GM12872 (cell line): ENCODE measurements at regions not wholly inside any gene's neighbourhood (a gene's known extent, or its start where the extent isn't known, plus 50 kb on each side); places are given as distances from the start of the nearest gene placed in this dataset.

Experiments used
- TF ChIP-seq, protein P1 (sequence below): IDR thresholded peaks from 3 replicates; pipeline ENCODE4 v1.5.1; 2011; ENCODE audit warnings: low read depth, mild to moderate bottlenecking, low read length, moderate library complexity; ENCODE audit not compliant: insufficient read depth

DNA sequence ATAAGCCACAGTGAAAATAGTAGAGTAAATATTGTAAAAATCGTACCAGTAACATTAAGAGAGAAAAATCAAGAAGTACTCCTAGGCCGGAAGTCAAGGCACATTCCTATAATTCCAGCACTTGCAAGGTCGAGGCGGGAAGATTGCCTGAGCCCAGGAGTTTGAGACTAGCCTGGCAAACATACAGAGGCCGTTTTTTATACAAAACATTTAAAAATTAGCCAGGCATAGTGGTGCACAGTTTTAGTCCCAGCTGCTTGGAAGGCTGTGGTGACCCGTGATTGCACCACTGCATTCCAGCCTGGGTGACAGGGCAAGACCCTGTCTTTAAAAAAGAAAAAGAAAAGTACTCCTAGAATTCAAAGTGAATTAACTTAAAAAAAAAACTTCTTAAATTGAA, 341.8 kb downstream of the C12orf50 start:
- TF ChIP-seq, protein P1, sequence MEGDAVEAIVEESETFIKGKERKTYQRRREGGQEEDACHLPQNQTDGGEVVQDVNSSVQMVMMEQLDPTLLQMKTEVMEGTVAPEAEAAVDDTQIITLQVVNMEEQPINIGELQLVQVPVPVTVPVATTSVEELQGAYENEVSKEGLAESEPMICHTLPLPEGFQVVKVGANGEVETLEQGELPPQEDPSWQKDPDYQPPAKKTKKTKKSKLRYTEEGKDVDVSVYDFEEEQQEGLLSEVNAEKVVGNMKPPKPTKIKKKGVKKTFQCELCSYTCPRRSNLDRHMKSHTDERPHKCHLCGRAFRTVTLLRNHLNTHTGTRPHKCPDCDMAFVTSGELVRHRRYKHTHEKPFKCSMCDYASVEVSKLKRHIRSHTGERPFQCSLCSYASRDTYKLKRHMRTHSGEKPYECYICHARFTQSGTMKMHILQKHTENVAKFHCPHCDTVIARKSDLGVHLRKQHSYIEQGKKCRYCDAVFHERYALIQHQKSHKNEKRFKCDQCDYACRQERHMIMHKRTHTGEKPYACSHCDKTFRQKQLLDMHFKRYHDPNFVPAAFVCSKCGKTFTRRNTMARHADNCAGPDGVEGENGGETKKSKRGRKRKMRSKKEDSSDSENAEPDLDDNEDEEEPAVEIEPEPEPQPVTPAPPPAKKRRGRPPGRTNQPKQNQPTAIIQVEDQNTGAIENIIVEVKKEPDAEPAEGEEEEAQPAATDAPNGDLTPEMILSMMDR = no peak

DNA sequence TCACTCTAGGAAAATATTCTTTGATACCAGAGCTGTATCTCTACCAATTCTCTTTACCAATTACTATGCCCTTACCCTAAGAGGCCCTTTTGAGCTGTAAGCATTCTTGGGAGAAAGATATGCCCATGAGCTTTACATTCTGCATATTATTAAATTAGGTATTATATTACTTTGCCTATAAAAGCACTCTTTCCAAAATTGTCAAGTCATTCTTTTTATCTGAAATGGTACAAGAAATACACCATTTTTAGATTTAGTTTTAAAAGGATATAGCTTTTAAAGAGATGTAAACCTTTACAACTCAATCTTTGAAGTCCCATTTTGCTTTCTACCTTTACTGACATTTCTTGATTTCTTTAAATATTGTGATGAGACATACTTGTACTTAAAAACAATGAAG, 343.5 kb downstream of the C12orf50 start:
- TF ChIP-seq, protein P1 = no peak

DNA sequence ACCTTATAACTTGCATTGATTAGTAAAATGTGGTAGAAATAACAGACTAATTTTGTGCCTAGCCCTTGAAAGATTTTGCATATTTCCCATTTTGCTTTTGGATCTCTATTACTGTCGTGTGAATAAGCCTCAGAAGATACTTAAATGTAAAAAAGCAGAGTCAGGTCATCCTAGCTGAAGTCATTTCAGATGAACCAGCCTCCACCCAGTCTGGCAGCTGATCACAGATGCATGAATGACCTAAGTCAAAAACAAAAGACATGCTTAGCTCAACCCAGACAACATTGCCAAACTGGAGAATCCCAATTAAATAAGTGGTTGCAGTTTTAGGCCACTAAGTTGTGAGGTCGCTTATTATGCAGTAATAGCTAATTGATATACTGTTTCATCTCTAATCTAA, 349.9 kb downstream of the C12orf50 start:
- TF ChIP-seq, protein P1 = no peak

DNA sequence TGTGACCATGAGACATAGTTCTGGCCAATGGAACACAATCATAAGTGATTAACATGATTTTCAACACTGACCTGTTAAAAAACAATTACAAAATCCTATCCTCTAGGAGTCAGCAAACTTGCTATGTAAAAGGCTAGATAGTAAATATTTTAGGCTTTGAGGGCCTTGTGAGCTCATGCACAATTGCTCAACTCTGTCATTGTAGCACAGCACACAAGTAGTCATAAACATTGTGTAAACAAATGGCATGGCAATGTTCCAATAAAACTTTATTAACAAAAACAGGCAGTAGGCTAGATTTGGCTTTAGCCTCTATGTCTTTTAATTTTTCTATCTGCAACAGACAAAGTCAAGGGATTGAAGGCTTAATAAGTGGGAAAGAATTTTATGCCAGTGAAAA, 350.7 kb downstream of the C12orf50 start:
- TF ChIP-seq, protein P1 = no peak

DNA sequence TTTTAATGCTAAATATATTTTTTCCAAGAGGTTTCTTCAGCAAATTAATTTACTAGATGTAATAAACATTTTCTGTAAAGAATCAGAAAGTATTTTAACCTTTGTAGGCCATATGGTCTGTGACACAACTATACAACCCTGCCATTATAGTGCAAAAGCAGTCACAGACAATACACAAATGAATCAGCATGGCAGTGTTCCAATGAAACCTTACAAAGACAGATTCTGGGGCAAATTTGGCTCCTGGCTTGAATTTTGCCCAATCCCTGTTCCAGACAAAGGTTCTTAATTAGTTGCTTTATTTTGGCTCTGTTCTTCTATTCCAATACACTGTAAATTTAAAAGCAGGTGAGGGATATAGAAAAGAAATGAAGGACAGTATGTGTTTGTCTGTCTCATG, 352.5 kb downstream of the C12orf50 start:
- TF ChIP-seq, protein P1 = no peak

DNA sequence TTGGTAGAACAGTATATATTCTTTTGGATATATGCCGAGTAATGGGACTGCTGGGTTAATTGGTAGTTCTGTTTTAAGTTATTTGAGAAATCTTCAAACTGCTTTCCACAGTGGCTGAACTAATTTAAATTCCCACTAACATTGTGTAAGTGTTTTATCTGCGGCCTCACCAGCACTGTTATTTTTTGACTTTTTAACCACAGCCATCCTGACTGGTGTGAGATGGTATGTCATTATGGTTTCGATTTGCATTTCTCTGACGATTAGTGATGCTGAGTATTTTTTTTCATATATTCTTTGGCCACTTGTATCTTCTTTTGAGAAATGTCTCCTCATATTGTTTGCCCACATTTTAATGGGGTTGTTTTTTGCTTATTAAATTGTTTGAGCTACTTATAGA, 357.4 kb downstream of the C12orf50 start:
- TF ChIP-seq, protein P1 = no peak

DNA sequence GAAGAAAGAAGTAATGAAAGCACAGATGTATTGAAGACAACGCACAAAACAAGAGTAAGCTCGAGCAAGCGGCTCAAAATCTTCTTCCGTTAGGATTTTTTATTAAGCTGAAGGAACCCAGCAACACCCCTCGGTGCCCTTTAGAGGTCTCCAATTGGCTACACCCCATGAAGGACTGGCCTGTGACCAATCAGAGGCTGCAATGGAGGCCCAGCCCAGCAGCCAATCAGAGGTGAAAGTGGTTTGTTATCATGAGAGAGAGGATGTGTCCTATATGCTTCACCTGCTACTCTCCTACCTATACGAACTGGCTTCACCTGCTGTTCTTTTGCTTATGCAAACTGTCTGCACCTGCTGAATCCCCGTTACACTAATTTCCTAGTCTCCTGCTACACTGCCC, 358.8 kb downstream of the C12orf50 start:
- TF ChIP-seq, protein P1 = no peak

DNA sequence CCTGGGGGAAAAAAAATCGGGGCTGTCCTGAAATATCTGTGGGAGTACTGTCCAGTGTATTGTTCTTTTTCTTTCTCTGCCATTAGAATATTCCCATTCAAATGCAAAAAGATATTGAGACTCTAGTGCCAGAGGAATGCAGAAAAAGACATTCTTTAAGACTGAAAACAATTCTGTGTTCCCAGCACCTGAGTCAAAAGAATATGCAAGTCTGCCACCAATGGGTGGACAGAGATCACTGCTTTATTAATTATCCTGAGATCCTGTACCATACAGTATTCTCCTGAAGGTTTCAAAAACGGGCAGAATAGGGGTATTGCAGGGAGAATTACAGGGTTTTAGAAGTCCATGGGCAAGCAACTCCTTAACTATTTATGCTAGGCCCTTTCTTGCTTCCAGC, 361.8 kb downstream of the C12orf50 start:
- TF ChIP-seq, protein P1 = no peak
